Body of pancreas (tissue), 4 donors: ENCODE measurements at regions not wholly inside any gene's neighbourhood (a gene's known extent, or its start where the extent isn't known, plus 50 kb on each side); places are given as distances from the start of the nearest gene placed in this dataset.

Experiments used
- CTCF ChIP-seq, 7 experiments: fragments of 450-650 bp in 4 of 7; fragments of 200-600 bp in 3 of 7; sonication (generic) in 3 of 7; IDR thresholded peaks; one replicate each; pipeline ENCODE4 v1.5.1; 2016 to 2019; ENCODE audit warnings: antibody characterized with exemption in 7 of 7
- POLR2A ChIP-seq, 3 donors: fragments of 450-650 bp; IDR thresholded peaks; one replicate each; pipeline ENCODE4 v1.6.1; 2016; ENCODE audit warnings: antibody characterized with exemption in 3 of 3, mild to moderate bottlenecking in 2 of 3

GRCh38 chr3:74445541-74445940, 168.9 kb downstream of the CNTN3 start:
- TF ChIP-seq CTCF (IDR thresholded peaks at IDR 0.05): no peak
- no peak for TF ChIP-seq POLR2A (IDR thresholded peaks at IDR 0.05)
